DND-41 (cell line): ENCODE measurements at regions not wholly inside any gene's neighbourhood (a gene's known extent, or its start where the extent isn't known, plus 50 kb on each side); places are given as distances from the start of the nearest gene placed in this dataset.

ENCODE experiments used
- ATAC-seq: fragments of 200-7000 bp; cut with Tn5 transposase; 3 replicates; pipeline ENCODE4 v1.9.1; 2021; ENCODE audit warnings: low read depth; ENCODE audit not compliant: insufficient read depth
- DNase-seq: peaks from one replicate; pipeline ENCODE4 v3.0.0-alpha.2; 2020
- H2AFZ ChIP-seq: 2 replicates; pipeline ENCODE4 v1.6.0; 2012; ENCODE audit warnings: low read depth, low read length
- H3K27ac ChIP-seq: 2 replicates; pipeline ENCODE4 v1.5.1; 2012; ENCODE audit warnings: low read length, inconsistent platforms
- H3K27me3 ChIP-seq: fragments of 200-600 bp; sonication (generic); 2 replicates; pipeline ENCODE4 v1.6.0; 2012; ENCODE audit warnings: low read length, mild to moderate bottlenecking, inconsistent platforms; ENCODE audit not compliant: insufficient read depth, poor library complexity
- H3K36me3 ChIP-seq: 2 replicates; pipeline ENCODE4 v1.5.1; 2012; ENCODE audit warnings: low read length, inconsistent platforms; ENCODE audit not compliant: insufficient read depth
- H3K4me1 ChIP-seq: 2 replicates; pipeline ENCODE4 v1.5.1; 2012; ENCODE audit warnings: mild to moderate bottlenecking, low read length; ENCODE audit not compliant: insufficient read depth
- H3K4me2 ChIP-seq: 2 replicates; pipeline ENCODE4 v1.6.0; 2012; ENCODE audit warnings: mild to moderate bottlenecking, moderate library complexity, low read length, inconsistent platforms; ENCODE audit not compliant: insufficient read depth
- H3K4me3 ChIP-seq, 2 experiments: fragments of 200-600 bp in 1 of 2; shearing (Covaris generic) in 1 of 2; 2 replicates each; pipeline ENCODE4 v1.5.1; 2012 to 2016; ENCODE audit warnings: inconsistent platforms in 2 of 2, low read length in 2 of 2, mild to moderate bottlenecking in 2 of 2, low read depth in 1 of 2, moderate library complexity in 1 of 2
- H3K79me2 ChIP-seq: 2 replicates; pipeline ENCODE4 v1.6.0; 2012; ENCODE audit warnings: low read length, inconsistent platforms; ENCODE audit not compliant: insufficient read depth
- H3K9ac ChIP-seq: 2 replicates; pipeline ENCODE4 v1.6.0; 2012; ENCODE audit warnings: low read depth, mild to moderate bottlenecking, inconsistent platforms, low read length, moderate library complexity
- H3K9me3 ChIP-seq: 2 replicates; pipeline ENCODE4 v1.5.1; 2012; ENCODE audit warnings: low read length, moderate library complexity, mild to moderate bottlenecking, inconsistent platforms; ENCODE audit not compliant: insufficient read depth, severe bottlenecking
- H4K20me1 ChIP-seq: 2 replicates; pipeline ENCODE4 v1.6.0; 2012; ENCODE audit warnings: low read length; ENCODE audit not compliant: insufficient read depth
- EZH2 ChIP-seq: IDR thresholded peaks from 3 replicates; pipeline ENCODE4 v1.6.1; 2012; ENCODE audit warnings: borderline replicate concordance, low read depth, mild to moderate bottlenecking, moderate library complexity, low read length, inconsistent platforms; ENCODE audit not compliant: severe bottlenecking
- TF ChIP-seq, protein P1 (sequence below): IDR thresholded peaks from 2 replicates; pipeline ENCODE4 v1.5.1; 2012; ENCODE audit warnings: borderline replicate concordance, low read length, moderate library complexity, mild to moderate bottlenecking; ENCODE audit not compliant: poor library complexity, severe bottlenecking; ENCODE audit errors: extremely low read depth

DNA sequence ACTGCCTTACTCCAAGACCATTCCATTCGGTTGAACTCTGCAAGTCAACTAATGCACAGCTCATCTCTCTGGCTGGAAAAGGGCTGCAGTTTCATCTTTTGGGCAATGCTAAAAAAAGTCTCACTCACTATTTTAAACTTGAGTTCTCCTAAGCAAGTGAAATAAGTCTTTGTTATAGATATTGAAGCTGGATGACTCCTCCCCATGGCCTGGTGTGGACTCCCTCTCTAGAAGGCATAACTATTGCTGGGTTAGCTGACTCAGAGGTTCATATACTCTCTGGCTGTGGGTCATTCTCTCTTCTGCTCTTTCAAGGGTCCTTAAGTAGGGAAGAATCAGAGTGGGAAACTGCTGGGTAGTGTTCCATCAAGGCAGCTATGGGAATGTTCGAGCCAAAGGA lies 88.0 kb downstream of the XCL2 start:
- peaks cover under 1% of the 10 kb centered on the region for H3K9me3 ChIP-seq
- H3K4me1 ChIP-seq, result no peaks in the 10 kb centered on the region
- H3K36me3 ChIP-seq, result no peaks in the 10 kb centered on the region
- no peaks in the 10 kb centered on the region for H3K27me3 ChIP-seq
- H3K79me2 ChIP-seq, result no peaks in the 10 kb centered on the region
- H3K27ac ChIP-seq, result no peak overlapping the region
- ATAC-seq (no peak), DNase-seq (no peak)
- H2AFZ ChIP-seq, result no peak overlapping the region
- no peak overlapping the region for H3K4me2 ChIP-seq
- H4K20me1 ChIP-seq, result no peaks in the 10 kb centered on the region
- no peak overlapping the region for H3K4me3 ChIP-seq
- TF ChIP-seq EZH2, result no peak
- TF ChIP-seq, protein P1, sequence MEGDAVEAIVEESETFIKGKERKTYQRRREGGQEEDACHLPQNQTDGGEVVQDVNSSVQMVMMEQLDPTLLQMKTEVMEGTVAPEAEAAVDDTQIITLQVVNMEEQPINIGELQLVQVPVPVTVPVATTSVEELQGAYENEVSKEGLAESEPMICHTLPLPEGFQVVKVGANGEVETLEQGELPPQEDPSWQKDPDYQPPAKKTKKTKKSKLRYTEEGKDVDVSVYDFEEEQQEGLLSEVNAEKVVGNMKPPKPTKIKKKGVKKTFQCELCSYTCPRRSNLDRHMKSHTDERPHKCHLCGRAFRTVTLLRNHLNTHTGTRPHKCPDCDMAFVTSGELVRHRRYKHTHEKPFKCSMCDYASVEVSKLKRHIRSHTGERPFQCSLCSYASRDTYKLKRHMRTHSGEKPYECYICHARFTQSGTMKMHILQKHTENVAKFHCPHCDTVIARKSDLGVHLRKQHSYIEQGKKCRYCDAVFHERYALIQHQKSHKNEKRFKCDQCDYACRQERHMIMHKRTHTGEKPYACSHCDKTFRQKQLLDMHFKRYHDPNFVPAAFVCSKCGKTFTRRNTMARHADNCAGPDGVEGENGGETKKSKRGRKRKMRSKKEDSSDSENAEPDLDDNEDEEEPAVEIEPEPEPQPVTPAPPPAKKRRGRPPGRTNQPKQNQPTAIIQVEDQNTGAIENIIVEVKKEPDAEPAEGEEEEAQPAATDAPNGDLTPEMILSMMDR, result no peak
- no peak overlapping the region for H3K9ac ChIP-seq

GRCh38 chr1:168454211-168454815 lies 89.5 kb downstream of the XCL2 start:
- Histone ChIP-seq H3K4me2 (no peak overlapping the region), H3K4me3 (no peak overlapping the region), H3K36me3 (no peaks in the 10 kb centered on the region), H2AFZ (no peak overlapping the region), H3K79me2 (no peaks in the 10 kb centered on the region), H3K4me1 (no peaks in the 10 kb centered on the region), H4K20me1 (no peaks in the 10 kb centered on the region), H3K27ac (no peak overlapping the region), H3K9ac (no peak overlapping the region), H3K9me3 (no peaks in the 10 kb centered on the region), H3K27me3 (no peaks in the 10 kb centered on the region)
- TF ChIP-seq, protein P1, result no peak
- no peak for TF ChIP-seq EZH2
- DNase-seq (no peak), ATAC-seq (no peak)

- H3K4me3 ChIP-seq, result no peak overlapping the region
- no peak for ATAC-seq
These were observed 90.7 kb downstream of the XCL2 start for GRCh38 chr1:168453056-168453455.

More at GRCh38 chr1:168453056-168453455, 90.7 kb downstream of the XCL2 start:
- H3K9ac ChIP-seq, result no peak overlapping the region
- no peak overlapping the region for H3K4me2 ChIP-seq
- no peak overlapping the region for H2AFZ ChIP-seq
- H3K27ac ChIP-seq, result no peak overlapping the region
- H4K20me1 ChIP-seq, result no peaks in the 10 kb centered on the region
- no peaks in the 10 kb centered on the region for H3K79me2 ChIP-seq
- H3K9me3 ChIP-seq, result no peaks in the 10 kb centered on the region
- H3K27me3 ChIP-seq, result no peaks in the 10 kb centered on the region
- no peaks in the 10 kb centered on the region for H3K4me1 ChIP-seq
- TF ChIP-seq EZH2, result no peak
- TF ChIP-seq, protein P1, result no peak
- DNase-seq, result no peak
- no peaks in the 10 kb centered on the region for H3K36me3 ChIP-seq
